Ascending aorta (tissue), 2 donors: ENCODE measurements at regions not wholly inside any gene's neighbourhood (a gene's known extent, or its start where the extent isn't known, plus 50 kb on each side); places are given as distances from the start of the nearest gene placed in this dataset.

Source experiments
- DNase-seq, 2 donors: peaks; one replicate each; pipeline ENCODE4 v3.0.0-alpha.2; 2019; ENCODE audit warnings: low spot score in 2 of 2
- H3K27ac ChIP-seq, 2 donors: fragments of 200-600 bp; sonication (generic); one replicate each; pipeline ENCODE4 v1.5.1; 2016 to 2017; ENCODE audit warnings: mild to moderate bottlenecking in 1 of 2
- H3K27me3 ChIP-seq: fragments of 200-600 bp; sonication (generic); one replicate; pipeline ENCODE4 v1.5.1; 2017
- H3K36me3 ChIP-seq, 2 donors: fragments of 200-600 bp; sonication (generic); one replicate each; pipeline ENCODE4 v1.5.1; 2016
- H3K4me1 ChIP-seq, 2 donors: fragments of 200-600 bp; sonication (generic); one replicate each; pipeline ENCODE4 v1.5.1; 2016 to 2017; ENCODE audit warnings: mild to moderate bottlenecking in 1 of 2
- H3K4me3 ChIP-seq, 2 donors: fragments of 200-600 bp; sonication (generic); one replicate each; pipeline ENCODE4 v1.5.1; 2016 to 2017; ENCODE audit warnings: mild to moderate bottlenecking in 1 of 2
- H3K9me3 ChIP-seq, 2 donors: fragments of 200-600 bp; sonication (generic); one replicate each; pipeline ENCODE4 v1.5.1; 2016
- intact Hi-C: fragments of 100-400 bp; cut with DNase I; formaldehyde crosslinking; loops from one replicate; pipeline ENCODE4 v1.15.1; 2023
- TF ChIP-seq, protein P1 (sequence below), 3 experiments: fragments of 200-600 bp in 2 of 3; fragments of 450-650 bp in 1 of 3; sonication (generic) in 2 of 3; IDR thresholded peaks; one replicate each; pipeline ENCODE4 v1.5.1; 2016 to 2019; ENCODE audit warnings: antibody characterized with exemption in 3 of 3, mild to moderate bottlenecking in 1 of 3, moderate library complexity in 1 of 3

DNA sequence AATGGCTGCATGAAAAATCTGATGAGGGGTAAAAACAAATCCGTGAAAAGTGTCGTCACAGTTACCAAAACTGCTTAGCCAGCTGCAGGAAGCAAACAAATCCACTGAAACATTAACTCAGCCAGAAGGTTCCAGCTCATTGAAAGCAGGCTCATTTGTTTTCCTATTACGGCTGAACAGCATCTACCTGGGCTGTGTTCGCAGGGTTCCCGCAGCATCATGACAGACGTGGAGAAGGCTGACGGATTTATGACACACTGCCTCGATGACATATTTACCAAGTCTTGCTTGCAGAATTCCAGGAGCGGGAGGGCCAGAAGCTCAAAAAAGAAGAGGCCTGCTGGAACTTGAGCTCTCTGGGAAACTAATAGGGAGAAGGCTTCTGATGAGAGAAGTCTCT, 781.1 kb downstream of the RAB28 start:
- intact Hi-C loops: no loop called here
- no peak for DNase-seq
- Histone ChIP-seq H3K36me3 (no peaks in the 10 kb centered on the region), H3K9me3 (no peaks in the 10 kb centered on the region), H3K4me3 (no peak overlapping the region), H3K27me3 (no peaks in the 10 kb centered on the region), H3K4me1 (no peaks in the 10 kb centered on the region), H3K27ac (no peak overlapping the region)
- TF ChIP-seq, protein P1, sequence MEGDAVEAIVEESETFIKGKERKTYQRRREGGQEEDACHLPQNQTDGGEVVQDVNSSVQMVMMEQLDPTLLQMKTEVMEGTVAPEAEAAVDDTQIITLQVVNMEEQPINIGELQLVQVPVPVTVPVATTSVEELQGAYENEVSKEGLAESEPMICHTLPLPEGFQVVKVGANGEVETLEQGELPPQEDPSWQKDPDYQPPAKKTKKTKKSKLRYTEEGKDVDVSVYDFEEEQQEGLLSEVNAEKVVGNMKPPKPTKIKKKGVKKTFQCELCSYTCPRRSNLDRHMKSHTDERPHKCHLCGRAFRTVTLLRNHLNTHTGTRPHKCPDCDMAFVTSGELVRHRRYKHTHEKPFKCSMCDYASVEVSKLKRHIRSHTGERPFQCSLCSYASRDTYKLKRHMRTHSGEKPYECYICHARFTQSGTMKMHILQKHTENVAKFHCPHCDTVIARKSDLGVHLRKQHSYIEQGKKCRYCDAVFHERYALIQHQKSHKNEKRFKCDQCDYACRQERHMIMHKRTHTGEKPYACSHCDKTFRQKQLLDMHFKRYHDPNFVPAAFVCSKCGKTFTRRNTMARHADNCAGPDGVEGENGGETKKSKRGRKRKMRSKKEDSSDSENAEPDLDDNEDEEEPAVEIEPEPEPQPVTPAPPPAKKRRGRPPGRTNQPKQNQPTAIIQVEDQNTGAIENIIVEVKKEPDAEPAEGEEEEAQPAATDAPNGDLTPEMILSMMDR (IDR thresholded peaks at IDR 0.05): no peak

DNA sequence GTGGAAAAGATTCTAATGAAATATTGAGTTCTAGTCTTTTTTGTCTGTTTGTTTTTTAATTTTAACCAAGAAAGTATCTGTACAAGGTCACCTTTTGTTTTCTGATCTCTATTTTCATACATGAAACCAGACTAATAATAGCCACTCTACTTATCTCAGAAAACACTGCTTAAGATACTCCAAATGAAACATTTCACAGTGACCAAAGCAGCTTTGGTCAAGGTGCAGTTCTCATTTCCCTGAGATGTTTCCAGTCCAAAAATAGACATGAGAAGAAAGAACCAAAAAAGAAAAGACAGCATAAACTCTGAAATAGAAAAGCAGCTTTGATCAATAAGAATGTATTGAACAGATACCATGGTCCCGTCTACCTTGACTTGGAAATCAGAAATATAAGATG, 782.8 kb downstream of the RAB28 start:
- no peak overlapping the region for H3K27ac ChIP-seq
- H3K4me3 ChIP-seq: no peak overlapping the region
- no peaks in the 10 kb centered on the region for H3K36me3 ChIP-seq
- intact Hi-C loops: no loop called here
- H3K27me3 ChIP-seq: no peaks in the 10 kb centered on the region
- H3K4me1 ChIP-seq: no peaks in the 10 kb centered on the region
- H3K9me3 ChIP-seq: no peaks in the 10 kb centered on the region
- TF ChIP-seq, protein P1 (IDR thresholded peaks at IDR 0.05): no peak
- no peak for DNase-seq

DNA sequence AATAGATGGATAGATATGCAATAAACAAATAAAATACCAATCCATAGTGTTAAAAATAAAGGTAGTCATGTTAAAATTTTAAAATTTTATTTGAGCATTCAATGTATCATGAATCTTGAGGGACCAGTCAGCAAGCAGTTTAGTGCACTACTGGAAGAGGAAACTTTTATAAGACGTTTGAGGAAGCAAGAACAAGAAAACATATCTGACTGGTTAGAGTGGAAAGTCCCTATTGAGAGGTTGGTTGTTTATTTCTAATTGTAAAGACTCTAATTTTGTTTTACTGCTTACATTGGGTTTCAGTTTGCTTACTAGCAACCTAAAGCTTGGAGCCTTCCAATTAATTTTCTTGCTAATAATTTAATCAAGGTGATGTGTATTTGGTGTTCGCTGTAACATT, 786.2 kb downstream of the RAB28 start:
- TF ChIP-seq, protein P1 (IDR thresholded peaks at IDR 0.05): no peak
- Histone ChIP-seq H3K27me3 (no peaks in the 10 kb centered on the region), H3K4me1 (no peaks in the 10 kb centered on the region)

DNA sequence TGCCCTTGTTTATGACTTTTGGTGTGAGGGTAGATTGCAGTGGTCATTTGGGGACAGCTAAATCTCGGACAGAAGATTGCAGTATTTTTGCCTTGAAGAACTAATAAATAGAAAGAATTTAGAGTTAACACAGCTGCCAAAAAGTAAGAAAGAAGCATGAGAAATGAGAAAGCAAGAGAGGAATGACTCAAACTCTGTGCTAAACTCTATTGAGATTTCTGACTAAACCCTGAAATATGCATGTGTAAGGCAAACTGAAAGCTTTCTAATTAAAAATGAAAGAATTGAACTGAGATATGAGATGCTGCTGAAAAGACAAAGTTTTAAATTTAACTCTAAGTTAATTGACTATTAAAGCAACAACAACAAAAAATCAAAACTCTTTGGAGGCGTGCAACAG, 791.3 kb downstream of the RAB28 start:
- no peaks in the 10 kb centered on the region for H3K4me1 ChIP-seq
- no peak for DNase-seq
- no peaks in the 10 kb centered on the region for H3K9me3 ChIP-seq
- no peak overlapping the region for H3K4me3 ChIP-seq
- TF ChIP-seq, protein P1 (IDR thresholded peaks at IDR 0.05): no peak
- no peaks in the 10 kb centered on the region for H3K36me3 ChIP-seq
- intact Hi-C loops: no loop called here
- no peak overlapping the region for H3K27ac ChIP-seq
- H3K27me3 ChIP-seq: no peaks in the 10 kb centered on the region

More for the DNA sequence above, 786.2 kb downstream of the RAB28 start:
- H3K36me3 ChIP-seq: no peaks in the 10 kb centered on the region
- no peaks in the 10 kb centered on the region for H3K9me3 ChIP-seq
- intact Hi-C loops: no loop called here
- DNase-seq: no peak
- no peak overlapping the region for H3K27ac ChIP-seq
- H3K4me3 ChIP-seq: no peak overlapping the region

DNA sequence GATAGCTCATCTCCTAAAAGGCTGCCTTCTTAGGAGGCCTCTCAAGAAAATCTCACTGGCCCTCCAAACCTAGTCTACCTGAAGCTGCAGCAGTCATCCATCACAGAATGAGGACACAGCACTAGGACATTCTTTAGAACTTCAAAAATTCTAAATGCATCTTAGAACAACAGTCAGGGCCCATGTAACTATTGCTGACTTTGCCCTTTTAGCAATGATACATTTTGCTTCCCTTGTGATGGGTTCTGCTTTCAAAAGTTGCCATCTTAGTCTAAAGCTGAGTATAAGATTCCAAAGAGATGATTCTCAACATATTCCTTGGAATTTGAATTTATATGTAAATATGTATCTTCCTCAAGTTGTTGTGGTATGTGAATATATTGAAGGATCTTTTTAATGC, 793.0 kb downstream of the RAB28 start:
- Histone ChIP-seq H3K4me1 (no peaks in the 10 kb centered on the region), H3K4me3 (no peak overlapping the region), H3K27ac (no peak overlapping the region), H3K27me3 (no peaks in the 10 kb centered on the region), H3K36me3 (no peaks in the 10 kb centered on the region), H3K9me3 (no peaks in the 10 kb centered on the region)
- TF ChIP-seq, protein P1 (IDR thresholded peaks at IDR 0.05): no peak
- no peak for DNase-seq
- intact Hi-C loops: no loop called here

DNA sequence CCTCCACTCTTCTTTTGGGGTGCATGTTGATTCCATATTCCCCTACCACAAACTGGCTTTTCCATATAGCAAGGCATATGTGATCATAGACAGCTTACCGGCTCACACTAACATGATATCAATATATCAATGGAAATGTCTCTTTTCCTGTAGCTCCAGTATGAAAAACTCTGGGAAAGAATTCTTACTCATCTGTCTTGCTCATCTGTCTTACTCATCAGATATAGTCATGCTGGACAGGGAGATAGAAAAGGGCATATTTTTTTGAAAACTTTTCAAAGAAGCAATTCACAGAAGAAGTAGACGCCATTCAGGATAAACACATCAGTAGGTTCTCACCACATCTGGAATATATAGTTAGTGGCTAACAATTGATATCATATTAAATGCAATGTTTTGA, 794.7 kb downstream of the RAB28 start:
- no peaks in the 10 kb centered on the region for H3K4me1 ChIP-seq
- H3K4me3 ChIP-seq: no peak overlapping the region
- H3K27ac ChIP-seq: no peak overlapping the region
- no peaks in the 10 kb centered on the region for H3K9me3 ChIP-seq
- TF ChIP-seq, protein P1 (IDR thresholded peaks at IDR 0.05): no peak
- H3K27me3 ChIP-seq: no peaks in the 10 kb centered on the region
- DNase-seq: no peak
- intact Hi-C loops: no loop called here
- H3K36me3 ChIP-seq: no peaks in the 10 kb centered on the region
